Keratinocyte (primary cell): ENCODE measurements at regions not wholly inside any gene's neighbourhood (a gene's known extent, or its start where the extent isn't known, plus 50 kb on each side); places are given as distances from the start of the nearest gene placed in this dataset.

Experiments used
- EZH2 ChIP-seq: IDR thresholded peaks from one replicate; pipeline ENCODE4 v1.6.1; 2012; ENCODE audit warnings: inconsistent platforms, mild to moderate bottlenecking, low read length, moderate library complexity
- TF ChIP-seq, protein P1 (sequence below), 3 experiments: IDR thresholded peaks in 1 of 3; conservative IDR thresholded peaks in 1 of 3; optimal IDR thresholded peaks in 1 of 3; 2 replicates in 2 of 3; 3 replicates in 1 of 3; pipeline versions ENCODE3 to v1.5.1; 2011; ENCODE audit warnings: low read length in 3 of 3, mild to moderate bottlenecking in 3 of 3, moderate library complexity in 2 of 3, control low read depth in 1 of 3, inconsistent platforms in 1 of 3; ENCODE audit not compliant: insufficient read depth in 2 of 3; ENCODE audit errors: extremely low read depth in 1 of 3

GRCh38 chr20:11372876-11373790 lies 544.6 kb upstream of the BTBD3 start:
- TF ChIP-seq, protein P1, sequence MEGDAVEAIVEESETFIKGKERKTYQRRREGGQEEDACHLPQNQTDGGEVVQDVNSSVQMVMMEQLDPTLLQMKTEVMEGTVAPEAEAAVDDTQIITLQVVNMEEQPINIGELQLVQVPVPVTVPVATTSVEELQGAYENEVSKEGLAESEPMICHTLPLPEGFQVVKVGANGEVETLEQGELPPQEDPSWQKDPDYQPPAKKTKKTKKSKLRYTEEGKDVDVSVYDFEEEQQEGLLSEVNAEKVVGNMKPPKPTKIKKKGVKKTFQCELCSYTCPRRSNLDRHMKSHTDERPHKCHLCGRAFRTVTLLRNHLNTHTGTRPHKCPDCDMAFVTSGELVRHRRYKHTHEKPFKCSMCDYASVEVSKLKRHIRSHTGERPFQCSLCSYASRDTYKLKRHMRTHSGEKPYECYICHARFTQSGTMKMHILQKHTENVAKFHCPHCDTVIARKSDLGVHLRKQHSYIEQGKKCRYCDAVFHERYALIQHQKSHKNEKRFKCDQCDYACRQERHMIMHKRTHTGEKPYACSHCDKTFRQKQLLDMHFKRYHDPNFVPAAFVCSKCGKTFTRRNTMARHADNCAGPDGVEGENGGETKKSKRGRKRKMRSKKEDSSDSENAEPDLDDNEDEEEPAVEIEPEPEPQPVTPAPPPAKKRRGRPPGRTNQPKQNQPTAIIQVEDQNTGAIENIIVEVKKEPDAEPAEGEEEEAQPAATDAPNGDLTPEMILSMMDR (optimal IDR thresholded peaks at IDR 0.05 in 1 of 3, IDR thresholded peaks at IDR 0.05 in 1 of 3, conservative IDR thresholded peaks at IDR 0.05 in 1 of 3; ENCODE audit: extremely low read depth in 1 of 3, insufficient read depth in 2 of 3, low read length in 3 of 3), result no peak
- TF ChIP-seq EZH2, result no peak
